Peyer's patch (tissue), 4 donors: ENCODE measurements at regions not wholly inside any gene's neighbourhood (a gene's known extent, or its start where the extent isn't known, plus 50 kb on each side); places are given as distances from the start of the nearest gene placed in this dataset.

ENCODE experiments used
- CTCF ChIP-seq, 6 experiments: fragments of 450-650 bp in 4 of 6; fragments of 200-600 bp in 2 of 6; sonication (generic) in 1 of 6; IDR thresholded peaks; one replicate each; pipeline ENCODE4 v1.5.1; 2017 to 2019; ENCODE audit warnings: antibody characterized with exemption in 6 of 6, mild to moderate bottlenecking in 3 of 6, moderate library complexity in 1 of 6
- POLR2A ChIP-seq, 2 donors: fragments of 450-650 bp; IDR thresholded peaks; one replicate each; pipeline ENCODE4 v1.5.1; 2017; ENCODE audit warnings: antibody characterized with exemption in 2 of 2, mild to moderate bottlenecking in 2 of 2, moderate library complexity in 2 of 2

- TF ChIP-seq CTCF (IDR thresholded peaks at IDR 0.05), result no peak
- no peak for TF ChIP-seq POLR2A (IDR thresholded peaks at IDR 0.05)
Observed at GRCh38 chr5:93120771-93121170, 460.2 kb downstream of the NR2F1-AS1 start.
